Endothelial cell of umbilical vein (primary cell): ENCODE measurements at regions not wholly inside any gene's neighbourhood (a gene's known extent, or its start where the extent isn't known, plus 50 kb on each side); places are given as distances from the start of the nearest gene placed in this dataset.

Source experiments
- BruUV-seq: library from RNA; stranded (reverse); fragments of 400-500 nt; replicated peaks from 2 replicates; lab custom pipeline; 2021; lab: Mats Ljungman, UMichigan
- CTCF ChIA-PET: fragments of 300-600, 350-600 bp; sonication (Branson Sonifier 250); formaldehyde crosslinking; loops from one replicate; lab custom pipeline; 2021; ENCODE audit warnings: antibody characterized with exemption, inconsistent platforms; lab: Charles Lee
- POLR2A ChIA-PET: fragments of 300-600, 350-600 bp; sonication (Branson Sonifier 250); formaldehyde crosslinking; loops from one replicate; lab custom pipeline; 2021; ENCODE audit warnings: antibody characterized with exemption, inconsistent platforms; lab: Charles Lee
- DNase-seq: peaks from one replicate; pipeline ENCODE4 v3.0.0-alpha.2; 2011; ENCODE audit warnings: low read depth, low spot score
- FAIRE-seq: peaks from 2 replicates; lab custom pipeline; 2011; peaks lifted over from hg19 to GRCh38; lab: Jason Lieb, UNC
- H2AFZ ChIP-seq: 2 replicates; pipeline ENCODE4 v1.6.0; 2012; ENCODE audit warnings: low read depth, low read length, control low read depth, inconsistent platforms
- H3K27ac ChIP-seq: 2 replicates; pipeline ENCODE4 v1.5.1; 2011; ENCODE audit warnings: low read depth, mild to moderate bottlenecking, control low read depth, low read length, moderate library complexity; ENCODE audit not compliant: insufficient read depth
- H3K27me3 ChIP-seq, 2 experiments: 2 replicates each; pipeline versions ENCODE4 v1.6.0 to v1.6.1; 2011; ENCODE audit warnings: low read length in 2 of 2, mixed read lengths in 1 of 2; ENCODE audit not compliant: control insufficient read depth in 2 of 2, insufficient read depth in 2 of 2
- H3K36me3 ChIP-seq, 2 experiments: 2 replicates in 1 of 2; 3 replicates in 1 of 2; pipeline ENCODE4 v1.5.1; 2011; ENCODE audit warnings: low read length in 2 of 2, mild to moderate bottlenecking in 1 of 2, moderate library complexity in 1 of 2; ENCODE audit not compliant: control insufficient read depth in 2 of 2, insufficient read depth in 2 of 2; ENCODE audit errors: extremely low read depth in 1 of 2
- H3K4me1 ChIP-seq: 3 replicates; pipeline ENCODE4 v1.5.1; 2011; ENCODE audit warnings: mild to moderate bottlenecking, low read length; ENCODE audit not compliant: control insufficient read depth, insufficient read depth; ENCODE audit errors: extremely low read depth
- H3K4me2 ChIP-seq: 2 replicates; pipeline ENCODE4 v1.6.1; 2011; ENCODE audit warnings: low read length, control low read depth, mixed read lengths; ENCODE audit not compliant: insufficient read depth
- H3K4me3 ChIP-seq, 3 experiments: fragments of 200-600 bp in 1 of 3; sonication (generic), shearing (Covaris generic) in 1 of 3; replicated peaks in 1 of 3; 2 replicates each; pipeline ENCODE4 v1.5.1; 2011 to 2016; ENCODE audit warnings: control low read depth in 3 of 3, low read length in 3 of 3, mild to moderate bottlenecking in 2 of 3, inconsistent platforms in 1 of 3, low read depth in 1 of 3, moderate library complexity in 1 of 3; ENCODE audit not compliant: insufficient read depth in 1 of 3
- H3K79me2 ChIP-seq: 2 replicates; pipeline ENCODE4 v1.6.0; 2012; ENCODE audit warnings: low read length, inconsistent platforms; ENCODE audit not compliant: control insufficient read depth, insufficient read depth
- H3K9ac ChIP-seq: replicated peaks from 2 replicates; pipeline ENCODE3; 2011; ENCODE audit warnings: low read length, control low read depth; ENCODE audit not compliant: insufficient read depth; ENCODE audit errors: extremely low read depth
- H3K9me1 ChIP-seq: replicated peaks from 3 replicates; pipeline ENCODE4 v1.6.0; 2011; ENCODE audit warnings: mild to moderate bottlenecking, low read length; ENCODE audit not compliant: control insufficient read depth, insufficient read depth; ENCODE audit errors: extremely low read depth
- H3K9me3 ChIP-seq: replicated peaks from 2 replicates; pipeline ENCODE4 v1.5.1; 2012; ENCODE audit warnings: low read length, inconsistent platforms; ENCODE audit not compliant: control insufficient read depth, insufficient read depth
- H4K20me1 ChIP-seq: replicated peaks from 2 replicates; pipeline ENCODE3; 2011; ENCODE audit warnings: mild to moderate bottlenecking, low read length; ENCODE audit not compliant: control insufficient read depth, insufficient read depth; ENCODE audit errors: extremely low read depth
- EZH2 ChIP-seq: IDR thresholded peaks from 2 replicates; pipeline ENCODE4 v1.6.1; 2012; ENCODE audit warnings: borderline replicate concordance, low read depth, mild to moderate bottlenecking, moderate library complexity, low read length, inconsistent platforms; ENCODE audit not compliant: severe bottlenecking
- FOS ChIP-seq: IDR thresholded peaks from 2 replicates; pipeline ENCODE4 v1.6.1; 2011; ENCODE audit warnings: mild to moderate bottlenecking, low read length, moderate library complexity, borderline replicate concordance; ENCODE audit not compliant: insufficient read depth
- GATA2 ChIP-seq: IDR thresholded peaks from 2 replicates; pipeline ENCODE4 v1.7.0; 2011; ENCODE audit warnings: low read depth, mild to moderate bottlenecking, moderate library complexity, mixed read lengths, low read length; ENCODE audit not compliant: insufficient read length, insufficient read depth
- JUN ChIP-seq: IDR thresholded peaks from 2 replicates; pipeline ENCODE4 v1.6.1; 2011; ENCODE audit warnings: borderline replicate concordance, low read depth; ENCODE audit not compliant: insufficient read length, insufficient read depth
- MYC ChIP-seq: IDR thresholded peaks from one replicate; pipeline ENCODE4 v1.6.1; 2011; ENCODE audit warnings: mild to moderate bottlenecking, low read depth, low read length
- POLR2A ChIP-seq: IDR thresholded peaks from 2 replicates; pipeline ENCODE4 v1.6.1; 2012; ENCODE audit warnings: low read depth, mild to moderate bottlenecking, control low read depth, low read length
- POLR2AphosphoS5 ChIP-seq: IDR thresholded peaks from 2 replicates; pipeline ENCODE4 v1.6.1; 2012; ENCODE audit warnings: low read depth, mild to moderate bottlenecking, control low read depth, low read length, moderate library complexity; ENCODE audit not compliant: insufficient read depth
- dilution Hi-C: fragments of 300-500 bp; cut with MboI; formaldehyde crosslinking; loops from one replicate; pipeline ENCODE4 v1.15.0; 2019; ENCODE audit warnings: low sequenced_read_pairs; ENCODE audit not compliant: extremely low pct_ligation_motif_present
- intact Hi-C: fragments of 100-400 bp; cut with micrococcal nuclease; formaldehyde crosslinking; loops from one replicate; pipeline ENCODE4 v1.10.0; 2022
- TF ChIP-seq, protein P1 (sequence below), 2 donors: IDR thresholded peaks; 1 replicate in 1 of 2; 2 replicates in 1 of 2; pipeline ENCODE4 v1.5.1; 2011; ENCODE audit warnings: low read length in 2 of 2, mild to moderate bottlenecking in 2 of 2, moderate library complexity in 2 of 2, control low read depth in 1 of 2, inconsistent platforms in 1 of 2, low read depth in 1 of 2; ENCODE audit not compliant: insufficient read depth in 1 of 2; ENCODE audit errors: extremely low read depth in 1 of 2
- TF ChIP-seq, protein P2 (sequence below): IDR thresholded peaks from 2 replicates; pipeline ENCODE4 v1.6.1; 2011; ENCODE audit not compliant: insufficient read depth, insufficient read length

DNA sequence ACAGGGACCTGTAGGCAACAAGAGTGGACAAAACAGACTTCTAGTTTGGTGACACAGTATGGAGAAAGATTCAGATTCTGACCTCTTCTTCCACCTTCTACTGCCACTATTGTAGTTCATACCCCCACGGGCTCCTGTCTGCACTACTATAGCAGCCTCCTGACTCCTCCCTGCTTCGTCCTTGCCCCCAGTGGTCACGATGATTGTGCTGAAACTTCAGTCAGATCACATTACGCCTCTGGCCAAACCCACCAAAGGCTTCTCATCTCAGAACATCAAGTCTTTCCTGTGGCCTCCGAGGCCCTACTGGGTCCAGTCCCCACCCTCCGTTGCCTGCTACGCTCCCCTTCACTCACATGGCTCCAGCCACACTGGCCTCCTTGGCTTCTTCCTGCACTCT lies 147.6 kb downstream of the CYP26B1 start:
- Histone ChIP-seq H3K79me2 (no peaks in the 10 kb centered on the region), H3K9me3 (no peaks in the 10 kb centered on the region), H3K4me1 (no peaks in the 10 kb centered on the region), H3K9ac (no peak overlapping the region), H3K4me3 (no peak overlapping the region), H4K20me1 (no peaks in the 10 kb centered on the region), H3K27ac (no peak overlapping the region), H3K4me2 (no peak overlapping the region), H3K36me3 (no peaks in the 10 kb centered on the region), H3K9me1 (no peaks in the 10 kb centered on the region), H3K27me3 (peaks cover 5 to 11% of the 10 kb centered on the region in 2 experiments), H2AFZ (no peak overlapping the region)
- BruUV-seq, result no TSS peak
- dilution Hi-C loops (no loop called here), intact Hi-C loops (no loop called here)
- POLR2A ChIA-PET, result no interaction called here
- TF ChIP-seq GATA2, result no peak
- TF ChIP-seq, protein P1, sequence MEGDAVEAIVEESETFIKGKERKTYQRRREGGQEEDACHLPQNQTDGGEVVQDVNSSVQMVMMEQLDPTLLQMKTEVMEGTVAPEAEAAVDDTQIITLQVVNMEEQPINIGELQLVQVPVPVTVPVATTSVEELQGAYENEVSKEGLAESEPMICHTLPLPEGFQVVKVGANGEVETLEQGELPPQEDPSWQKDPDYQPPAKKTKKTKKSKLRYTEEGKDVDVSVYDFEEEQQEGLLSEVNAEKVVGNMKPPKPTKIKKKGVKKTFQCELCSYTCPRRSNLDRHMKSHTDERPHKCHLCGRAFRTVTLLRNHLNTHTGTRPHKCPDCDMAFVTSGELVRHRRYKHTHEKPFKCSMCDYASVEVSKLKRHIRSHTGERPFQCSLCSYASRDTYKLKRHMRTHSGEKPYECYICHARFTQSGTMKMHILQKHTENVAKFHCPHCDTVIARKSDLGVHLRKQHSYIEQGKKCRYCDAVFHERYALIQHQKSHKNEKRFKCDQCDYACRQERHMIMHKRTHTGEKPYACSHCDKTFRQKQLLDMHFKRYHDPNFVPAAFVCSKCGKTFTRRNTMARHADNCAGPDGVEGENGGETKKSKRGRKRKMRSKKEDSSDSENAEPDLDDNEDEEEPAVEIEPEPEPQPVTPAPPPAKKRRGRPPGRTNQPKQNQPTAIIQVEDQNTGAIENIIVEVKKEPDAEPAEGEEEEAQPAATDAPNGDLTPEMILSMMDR (IDR thresholded peaks at IDR 0.05; ENCODE audit: extremely low read depth in 1 of 2, insufficient read depth in 1 of 2, low read depth in 1 of 2, low read length in 2 of 2), result no peak
- TF ChIP-seq POLR2AphosphoS5, result no peak
- TF ChIP-seq, protein P2, sequence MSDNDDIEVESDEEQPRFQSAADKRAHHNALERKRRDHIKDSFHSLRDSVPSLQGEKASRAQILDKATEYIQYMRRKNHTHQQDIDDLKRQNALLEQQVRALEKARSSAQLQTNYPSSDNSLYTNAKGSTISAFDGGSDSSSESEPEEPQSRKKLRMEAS, result no peak
- no peak for TF ChIP-seq FOS
- no peak for TF ChIP-seq MYC
- no peak for TF ChIP-seq POLR2A
- no peak for TF ChIP-seq EZH2
- no peak for TF ChIP-seq JUN
- CTCF ChIA-PET, result no interaction called here
- DNase-seq, result no peak
- FAIRE-seq, result no peak
